ES-I3 (cell line): ENCODE measurements at regions not wholly inside any gene's neighbourhood (a gene's known extent, or its start where the extent isn't known, plus 50 kb on each side); places are given as distances from the start of the nearest gene placed in this dataset.

Source experiments
- H3K36me3 ChIP-seq: 2 replicates; pipeline ENCODE4 v1.6.1; 2013; ENCODE audit warnings: mild to moderate bottlenecking, low read length, control low read depth, moderate library complexity; ENCODE audit not compliant: insufficient read depth
- H3K4me1 ChIP-seq: 2 replicates; pipeline ENCODE4 v1.6.1; 2013; ENCODE audit warnings: mild to moderate bottlenecking, control low read depth, low read length; ENCODE audit not compliant: insufficient read depth
- H3K9ac ChIP-seq: 2 replicates; pipeline ENCODE4 v1.6.1; 2013; ENCODE audit warnings: low read depth, mild to moderate bottlenecking, low read length, moderate library complexity
- H3K9me3 ChIP-seq: 2 replicates; pipeline ENCODE4 v1.6.1; 2013; ENCODE audit warnings: mild to moderate bottlenecking, low read length, moderate library complexity; ENCODE audit not compliant: control insufficient read depth, insufficient read depth

DNA sequence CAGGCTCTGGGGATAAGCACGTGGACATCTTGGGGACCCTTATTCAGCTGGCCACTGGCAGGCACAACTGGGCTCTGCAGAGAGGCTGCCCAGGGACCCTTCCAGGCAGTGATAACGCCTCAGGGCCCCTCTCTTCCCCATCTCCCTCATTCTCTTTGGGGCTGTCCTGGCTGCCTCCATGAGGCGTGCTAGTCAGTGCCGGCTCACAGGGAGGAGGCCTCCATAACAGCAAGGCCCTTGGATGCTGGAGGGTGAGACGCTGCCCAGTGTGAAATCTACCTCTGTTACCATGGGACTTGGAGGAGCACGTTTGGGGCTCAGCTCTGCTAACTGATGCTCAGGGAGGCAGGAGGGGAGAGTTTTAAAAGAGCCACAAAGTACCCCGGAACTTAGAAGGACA, 221.3 kb downstream of the CTTN start:
- Histone ChIP-seq H3K36me3 (no peaks in the 10 kb centered on the region), H3K9me3 (no peaks in the 10 kb centered on the region), H3K9ac (no peak overlapping the region), H3K4me1 (no peaks in the 10 kb centered on the region)

GRCh38 chr11:70620510-70621184, 222.3 kb downstream of the CTTN start:
- Histone ChIP-seq H3K36me3 (no peaks in the 10 kb centered on the region), H3K9ac (no peak overlapping the region), H3K9me3 (no peaks in the 10 kb centered on the region), H3K4me1 (no peaks in the 10 kb centered on the region)

DNA sequence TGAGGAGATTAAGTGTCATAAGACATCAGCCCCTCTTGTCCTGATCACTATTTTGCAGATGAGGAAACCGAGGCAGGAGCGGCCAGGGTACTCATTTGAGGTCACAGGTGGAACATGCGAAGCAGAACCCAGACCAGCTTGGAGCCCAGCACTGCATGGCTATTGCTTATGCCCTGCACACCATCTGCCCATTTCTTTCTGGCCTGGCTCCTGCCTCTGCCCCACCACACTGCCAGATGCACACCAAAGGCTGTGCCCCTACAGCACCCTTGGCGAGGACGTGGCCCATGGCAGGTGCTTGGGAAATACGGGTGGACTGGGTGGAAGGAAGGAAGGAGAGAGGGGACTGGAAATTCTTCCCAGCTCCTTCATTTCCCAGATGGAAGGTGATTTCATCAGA, 222.9 kb downstream of the CTTN start:
- Histone ChIP-seq H3K36me3 (no peaks in the 10 kb centered on the region), H3K9me3 (no peaks in the 10 kb centered on the region), H3K4me1 (no peaks in the 10 kb centered on the region), H3K9ac (no peak overlapping the region)

DNA sequence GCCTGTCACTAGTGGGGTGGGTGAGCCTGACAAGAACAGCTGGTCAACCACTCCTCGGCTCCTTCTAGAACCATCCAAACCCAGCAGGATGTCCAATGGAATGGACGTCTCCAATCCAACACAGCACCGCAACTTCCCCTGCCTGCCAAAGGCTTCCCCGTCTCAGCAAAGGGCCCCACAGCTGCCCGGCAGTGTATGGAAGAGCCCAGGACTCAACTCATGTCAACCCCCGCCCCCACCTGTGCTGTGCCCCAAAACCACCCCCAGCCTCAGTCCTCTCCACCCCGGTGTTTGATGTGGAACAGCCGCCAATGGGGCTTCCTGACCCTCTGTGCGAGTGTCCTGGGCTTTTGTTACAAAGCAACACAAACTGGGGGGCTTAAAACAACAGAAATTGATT, 223.8 kb downstream of the CTTN start:
- H3K9me3 ChIP-seq, result no peaks in the 10 kb centered on the region
- no peak overlapping the region for H3K9ac ChIP-seq
- no peaks in the 10 kb centered on the region for H3K4me1 ChIP-seq
- no peaks in the 10 kb centered on the region for H3K36me3 ChIP-seq

- H3K4me1 ChIP-seq, result peaks cover 5% of the 10 kb centered on the region; the same call in 1 of the 2 replicates
Observed at GRCh38 chr11:70623906-70624597, 225.7 kb downstream of the CTTN start.

DNA sequence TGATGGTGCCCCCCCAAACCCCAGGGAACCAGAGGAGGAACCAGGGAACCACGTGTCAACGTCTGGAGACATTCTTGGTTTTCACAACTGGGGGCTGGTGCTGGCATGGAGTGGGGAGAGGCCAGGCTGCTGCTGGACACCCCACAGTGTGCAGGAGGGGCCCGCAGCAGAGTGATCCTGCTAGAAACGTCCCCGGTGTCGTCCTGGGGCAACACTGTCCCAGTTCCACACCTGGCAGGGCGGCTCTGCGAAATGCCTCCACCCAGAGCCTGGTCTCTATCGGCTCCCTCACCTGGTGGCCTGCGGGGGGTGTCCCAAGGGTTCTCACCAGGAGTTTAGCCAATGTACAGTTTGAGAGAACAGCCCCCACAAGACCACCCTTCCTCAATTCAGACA, 226.3 kb downstream of the CTTN start:
- Histone ChIP-seq H3K9ac (no peak overlapping the region), H3K36me3 (no peaks in the 10 kb centered on the region), H3K9me3 (no peaks in the 10 kb centered on the region), H3K4me1 (peaks cover 8% of the 10 kb centered on the region; the same call in 1 of the 2 replicates)

More at GRCh38 chr11:70623906-70624597, 225.7 kb downstream of the CTTN start:
- no peak overlapping the region for H3K9ac ChIP-seq
- no peaks in the 10 kb centered on the region for H3K36me3 ChIP-seq
- no peaks in the 10 kb centered on the region for H3K9me3 ChIP-seq

GRCh38 chr11:70625051-70625450, 226.7 kb downstream of the CTTN start:
- peaks cover 8% of the 10 kb centered on the region; the same call in 1 of the 2 replicates for H3K4me1 ChIP-seq
- H3K9ac ChIP-seq, result no peak overlapping the region
- no peaks in the 10 kb centered on the region for H3K36me3 ChIP-seq
- H3K9me3 ChIP-seq, result no peaks in the 10 kb centered on the region

- Histone ChIP-seq H3K4me1 (peaks cover 8% of the 10 kb centered on the region; the same call in 1 of the 2 replicates), H3K9ac (no peak overlapping the region), H3K36me3 (no peaks in the 10 kb centered on the region), H3K9me3 (no peaks in the 10 kb centered on the region)
Observed at GRCh38 chr11:70625582-70626518, 227.5 kb downstream of the CTTN start.

- no peak overlapping the region for H3K9ac ChIP-seq
- H3K36me3 ChIP-seq, result no peaks in the 10 kb centered on the region
- H3K9me3 ChIP-seq, result no peaks in the 10 kb centered on the region
- peaks cover 8% of the 10 kb centered on the region; the same call in 1 of the 2 replicates for H3K4me1 ChIP-seq
Observed at GRCh38 chr11:70627219-70627618, 228.9 kb downstream of the CTTN start.

DNA sequence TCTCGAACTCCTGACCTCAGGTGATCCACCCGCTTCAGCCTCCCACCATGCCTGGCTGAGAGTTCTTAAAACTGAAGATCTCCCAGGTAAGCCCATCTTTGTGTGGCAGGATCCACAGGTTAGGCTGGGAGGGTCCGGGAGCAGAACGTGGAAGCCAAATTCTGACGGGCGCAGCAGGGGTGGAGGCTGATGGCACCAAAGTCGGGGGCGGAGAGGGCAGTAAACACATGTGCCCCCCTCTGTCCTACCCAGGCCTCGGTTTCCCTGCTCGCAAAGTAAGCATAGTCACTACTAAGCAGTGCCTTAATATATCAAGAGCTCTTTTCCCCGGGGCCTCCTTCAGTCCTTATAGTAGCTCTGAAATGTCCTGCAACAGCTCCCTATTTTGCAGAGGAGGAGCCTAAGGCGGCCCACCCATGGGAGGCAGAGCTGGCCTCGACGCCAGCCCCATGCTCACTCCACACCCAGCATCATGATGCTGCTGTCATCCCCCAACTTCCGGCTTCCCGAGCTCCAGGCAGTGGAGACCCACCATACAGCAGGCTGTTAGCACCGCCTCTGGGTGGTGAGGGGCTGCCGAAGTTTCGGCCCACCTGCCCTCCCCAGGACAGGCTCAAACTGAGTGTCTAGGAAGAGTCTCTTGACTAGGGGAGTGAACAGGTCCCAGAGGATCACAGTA, 230.0 kb downstream of the CTTN start:
- H3K9ac ChIP-seq, result no peak overlapping the region
- H3K36me3 ChIP-seq, result no peaks in the 10 kb centered on the region
- H3K4me1 ChIP-seq, result peaks cover 8% of the 10 kb centered on the region; the same call in 1 of the 2 replicates
- H3K9me3 ChIP-seq, result no peaks in the 10 kb centered on the region

DNA sequence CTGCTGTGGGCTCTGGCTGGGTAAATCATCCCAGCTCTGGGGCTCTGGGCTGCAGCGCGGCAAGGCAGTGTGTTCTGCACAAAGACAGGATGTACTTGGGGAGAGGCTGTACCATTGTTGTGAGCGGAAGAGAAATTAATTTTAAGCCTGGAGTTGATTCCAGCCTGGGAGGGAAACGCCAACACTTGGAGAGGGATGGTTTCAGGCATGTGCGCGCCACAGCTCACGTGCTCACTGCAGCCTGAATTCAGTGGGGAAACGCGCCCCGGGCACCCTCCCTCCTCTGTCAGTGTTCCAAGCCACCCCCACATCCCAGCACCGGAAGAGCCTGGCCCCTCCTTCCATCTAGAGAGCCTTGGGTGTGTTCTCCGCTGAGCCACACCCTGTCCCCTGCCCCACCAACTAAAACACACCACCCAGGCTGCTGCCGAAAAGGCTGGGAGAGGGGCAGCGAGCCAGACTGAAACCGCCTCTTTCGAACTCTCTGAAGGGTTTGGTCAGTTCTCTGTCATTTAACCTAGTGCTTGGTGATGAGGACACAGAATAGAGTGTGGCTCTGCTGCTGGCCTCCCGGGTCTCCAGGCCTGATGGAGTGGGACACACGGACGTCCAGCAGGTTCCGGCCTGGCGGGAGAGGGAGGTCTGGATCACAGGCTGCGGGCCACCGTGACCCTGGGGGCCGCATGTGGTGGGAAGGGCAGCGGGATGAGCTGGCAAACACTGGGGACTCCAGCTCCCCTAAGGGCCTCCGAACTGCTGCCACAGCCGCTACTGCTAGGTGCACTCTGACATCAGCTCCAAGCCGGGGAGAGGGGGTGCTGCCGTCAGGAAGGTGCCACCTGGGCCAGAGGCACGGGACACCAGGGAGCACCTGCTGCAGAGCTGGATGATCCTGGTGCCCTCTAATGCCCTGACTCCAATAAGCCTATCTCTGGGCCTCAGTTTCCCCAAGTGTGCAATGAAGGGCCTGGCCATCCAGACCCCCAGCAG, 230.8 kb downstream of the CTTN start:
- Histone ChIP-seq H3K9ac (no peak overlapping the region), H3K36me3 (no peaks in the 10 kb centered on the region), H3K9me3 (no peaks in the 10 kb centered on the region), H3K4me1 (peaks cover 8% of the 10 kb centered on the region; the same call in 1 of the 2 replicates)

- Histone ChIP-seq H3K9ac (no peak overlapping the region), H3K4me1 (peaks cover 8% of the 10 kb centered on the region; the same call in 1 of the 2 replicates), H3K9me3 (no peaks in the 10 kb centered on the region), H3K36me3 (no peaks in the 10 kb centered on the region)
Observed at GRCh38 chr11:70630068-70630467, 231.7 kb downstream of the CTTN start.
